Suprapubic skin (tissue), 4 donors: ENCODE measurements at regions not wholly inside any gene's neighbourhood (a gene's known extent, or its start where the extent isn't known, plus 50 kb on each side); places are given as distances from the start of the nearest gene placed in this dataset.
"Not testable (repeated sequence)": the region's sequence is repeated elsewhere in the genome, so short reads cannot be mapped to it uniquely, and the experiment has no call there.

ENCODE experiments used
- DNase-seq, 2 donors: peaks; one replicate each; pipeline ENCODE4 v3.0.0-alpha.2; 2019; ENCODE audit warnings: low spot score in 2 of 2
- H3K27ac ChIP-seq: fragments of 200-600 bp; sonication (generic); one replicate; pipeline ENCODE4 v1.5.1; 2019
- H3K27me3 ChIP-seq: fragments of 200-600 bp; sonication (generic); one replicate; pipeline ENCODE4 v1.5.1; 2019
- H3K36me3 ChIP-seq: fragments of 200-600 bp; sonication (generic); one replicate; pipeline ENCODE4 v1.5.1; 2019
- H3K4me1 ChIP-seq: fragments of 200-600 bp; sonication (generic); one replicate; pipeline ENCODE4 v1.5.1; 2019
- H3K4me3 ChIP-seq: fragments of 200-600 bp; sonication (generic); one replicate; pipeline ENCODE4 v1.5.1; 2019; ENCODE audit warnings: mild to moderate bottlenecking
- H3K9me3 ChIP-seq: fragments of 200-600 bp; sonication (generic); one replicate; pipeline ENCODE4 v1.5.1; 2019
- EP300 ChIP-seq: sonication (generic); formaldehyde crosslinking; IDR thresholded peaks from one replicate; pipeline ENCODE4 v1.6.1; 2017; ENCODE audit warnings: antibody characterized with exemption
- POLR2A ChIP-seq, 2 donors: fragments of 450-650 bp; IDR thresholded peaks; one replicate each; pipeline ENCODE4 v1.6.1; 2017; ENCODE audit warnings: antibody characterized with exemption in 2 of 2, mild to moderate bottlenecking in 2 of 2, moderate library complexity in 2 of 2
- POLR2AphosphoS5 ChIP-seq, 3 donors: sonication (generic); formaldehyde crosslinking; IDR thresholded peaks; one replicate each; pipeline ENCODE4 v1.6.1; 2017; ENCODE audit warnings: antibody characterized with exemption in 3 of 3
- WGBS: methylation state at CpG from one replicate; pipeline ENCODE4 v1.1.5; 2018; 5-methylcytosine and 5-hydroxymethylcytosine counted together
- TF ChIP-seq, protein P1 (sequence below), 2 donors: fragments of 200-600 bp in 1 of 2; fragments of 450-650 bp in 1 of 2; sonication (generic) in 1 of 2; IDR thresholded peaks; one replicate each; pipeline ENCODE4 v1.5.1; 2016 to 2019; ENCODE audit warnings: antibody characterized with exemption in 2 of 2, mild to moderate bottlenecking in 1 of 2, moderate library complexity in 1 of 2

DNA sequence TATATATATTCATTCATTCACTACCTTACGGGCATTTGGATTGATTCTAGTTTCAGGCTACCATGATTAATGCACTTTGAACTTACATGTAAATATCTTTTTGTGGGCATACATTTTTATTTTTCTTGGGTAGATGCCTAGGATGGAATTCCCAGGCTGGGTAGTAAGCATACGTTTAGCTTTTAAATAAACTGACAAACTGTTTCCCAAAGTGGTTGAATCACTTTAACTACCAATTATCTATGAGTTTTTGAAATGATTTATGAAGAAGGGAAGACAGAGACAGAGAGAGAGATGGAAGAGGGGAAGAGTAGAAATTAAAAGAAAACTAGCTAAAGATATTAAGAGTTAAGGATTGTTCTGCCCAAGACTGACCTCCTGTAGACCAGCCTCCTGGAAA lies 612.6 kb downstream of the PSAT1 start:
- Histone ChIP-seq H3K4me3 (no peak overlapping the region), H3K9me3 (no peaks in the 10 kb centered on the region), H3K27ac (no peak overlapping the region), H3K36me3 (no peaks in the 10 kb centered on the region), H3K4me1 (no peaks in the 10 kb centered on the region), H3K27me3 (no peaks in the 10 kb centered on the region)
- no peak for TF ChIP-seq POLR2AphosphoS5 (IDR thresholded peaks at IDR 0.05)
- no peak for TF ChIP-seq EP300
- TF ChIP-seq, protein P1, sequence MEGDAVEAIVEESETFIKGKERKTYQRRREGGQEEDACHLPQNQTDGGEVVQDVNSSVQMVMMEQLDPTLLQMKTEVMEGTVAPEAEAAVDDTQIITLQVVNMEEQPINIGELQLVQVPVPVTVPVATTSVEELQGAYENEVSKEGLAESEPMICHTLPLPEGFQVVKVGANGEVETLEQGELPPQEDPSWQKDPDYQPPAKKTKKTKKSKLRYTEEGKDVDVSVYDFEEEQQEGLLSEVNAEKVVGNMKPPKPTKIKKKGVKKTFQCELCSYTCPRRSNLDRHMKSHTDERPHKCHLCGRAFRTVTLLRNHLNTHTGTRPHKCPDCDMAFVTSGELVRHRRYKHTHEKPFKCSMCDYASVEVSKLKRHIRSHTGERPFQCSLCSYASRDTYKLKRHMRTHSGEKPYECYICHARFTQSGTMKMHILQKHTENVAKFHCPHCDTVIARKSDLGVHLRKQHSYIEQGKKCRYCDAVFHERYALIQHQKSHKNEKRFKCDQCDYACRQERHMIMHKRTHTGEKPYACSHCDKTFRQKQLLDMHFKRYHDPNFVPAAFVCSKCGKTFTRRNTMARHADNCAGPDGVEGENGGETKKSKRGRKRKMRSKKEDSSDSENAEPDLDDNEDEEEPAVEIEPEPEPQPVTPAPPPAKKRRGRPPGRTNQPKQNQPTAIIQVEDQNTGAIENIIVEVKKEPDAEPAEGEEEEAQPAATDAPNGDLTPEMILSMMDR (IDR thresholded peaks at IDR 0.05): no peak
- TF ChIP-seq POLR2A (IDR thresholded peaks at IDR 0.05): no peak
- no peak for DNase-seq
- WGBS: 73% methylated on average over 2 of the region's 2 CpGs

- not testable (repeated sequence) for H3K27ac ChIP-seq, H3K9me3 ChIP-seq, H3K4me1 ChIP-seq, H3K27me3 ChIP-seq, H3K4me3 ChIP-seq, DNase-seq, H3K36me3 ChIP-seq
- 100% methylated on average over 2 of the region's 2 CpGs for WGBS
Observed at GRCh38 chr9:78916884-78917283, 620.0 kb downstream of the PSAT1 start.

GRCh38 chr9:78918976-78919375 lies 622.1 kb downstream of the PSAT1 start:
- H3K36me3 ChIP-seq: no peaks in the 10 kb centered on the region
- no peak for DNase-seq
- H3K4me3 ChIP-seq: no peak overlapping the region
- H3K27me3 ChIP-seq: no peaks in the 10 kb centered on the region
- no peaks in the 10 kb centered on the region for H3K4me1 ChIP-seq
- 60% methylated on average over 3 of the region's 3 CpGs for WGBS
- H3K27ac ChIP-seq: no peak overlapping the region
- TF ChIP-seq EP300 (no peak), POLR2AphosphoS5 (IDR thresholded peaks at IDR 0.05) (no peak), POLR2A (IDR thresholded peaks at IDR 0.05) (no peak)
- TF ChIP-seq, protein P1 (IDR thresholded peaks at IDR 0.05): no peak
- H3K9me3 ChIP-seq: peaks cover 3% of the 10 kb centered on the region

GRCh38 chr9:78919701-78920100 lies 622.8 kb downstream of the PSAT1 start:
- Histone ChIP-seq H3K4me3 (no peak overlapping the region), H3K4me1 (no peaks in the 10 kb centered on the region), H3K9me3 (peaks cover 3% of the 10 kb centered on the region), H3K36me3 (no peaks in the 10 kb centered on the region), H3K27me3 (no peaks in the 10 kb centered on the region), H3K27ac (no peak overlapping the region)
- TF ChIP-seq EP300 (no peak), POLR2AphosphoS5 (IDR thresholded peaks at IDR 0.05) (no peak), POLR2A (IDR thresholded peaks at IDR 0.05) (no peak)
- TF ChIP-seq, protein P1 (IDR thresholded peaks at IDR 0.05): no peak
- no peak for DNase-seq
- WGBS: 91% methylated on average over 2 of the region's 2 CpGs

DNA sequence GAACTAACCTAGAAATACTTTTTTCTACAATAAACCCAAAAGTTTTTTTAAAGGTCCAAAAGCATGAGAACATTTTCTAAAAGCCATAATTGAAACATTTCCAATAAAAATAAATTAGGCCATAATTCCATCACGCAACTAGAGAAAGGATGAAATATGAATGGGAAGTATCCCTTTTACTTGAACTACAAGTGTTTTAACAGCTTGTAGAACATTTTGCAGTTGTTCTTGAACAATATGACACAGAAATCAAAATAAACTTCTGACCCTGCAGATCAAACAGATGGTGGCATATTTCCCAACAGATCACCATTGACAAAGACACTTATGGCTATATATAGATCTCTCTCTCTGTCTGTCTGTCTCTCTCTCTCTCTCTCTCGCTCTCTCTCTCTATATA lies 624.4 kb downstream of the PSAT1 start:
- Histone ChIP-seq H3K9me3 (peaks cover 3% of the 10 kb centered on the region), H3K27ac (no peak overlapping the region), H3K36me3 (no peaks in the 10 kb centered on the region), H3K27me3 (no peaks in the 10 kb centered on the region), H3K4me3 (no peak overlapping the region), H3K4me1 (no peaks in the 10 kb centered on the region)
- no peak for DNase-seq
- WGBS: 55% methylated on average over 2 of the region's 2 CpGs
- TF ChIP-seq POLR2AphosphoS5 (IDR thresholded peaks at IDR 0.05): no peak

DNA sequence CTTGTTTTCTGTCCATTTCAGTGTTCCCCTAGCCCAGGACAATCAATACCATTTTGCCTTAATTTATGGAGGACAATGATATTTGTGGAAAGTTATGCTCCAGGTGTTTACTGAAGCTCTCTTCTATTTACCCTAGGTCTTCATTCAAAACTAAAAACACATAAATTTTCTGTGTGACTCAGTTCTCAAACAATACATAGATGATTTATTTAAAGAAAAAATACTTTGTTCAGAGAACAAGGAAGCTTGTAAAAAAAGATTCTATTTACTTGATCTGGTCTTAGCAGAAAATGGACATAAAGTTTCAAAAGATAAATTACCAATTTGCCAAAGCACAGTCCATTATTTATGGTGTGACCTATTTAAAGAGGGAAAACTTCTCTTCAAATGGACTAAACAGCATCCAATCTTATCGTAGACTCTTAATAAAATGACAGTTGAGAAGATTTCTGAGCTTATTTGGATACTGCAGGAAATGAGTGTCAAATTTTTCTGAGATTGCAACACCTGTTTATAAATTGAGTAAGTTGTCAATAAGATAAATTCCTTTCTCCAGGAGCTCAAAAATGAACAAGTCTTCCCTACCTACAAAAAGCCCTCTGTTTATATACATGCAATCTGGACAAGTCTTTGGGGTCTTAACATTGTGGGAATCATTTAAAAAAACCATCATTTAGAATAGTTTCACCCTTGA lies 627.2 kb downstream of the PSAT1 start:
- DNase-seq: no peak
- H3K4me1 ChIP-seq: no peaks in the 10 kb centered on the region
- WGBS: 57% methylated on average over 1 of the region's 1 CpG
- H3K27ac ChIP-seq: no peak overlapping the region
- no peaks in the 10 kb centered on the region for H3K36me3 ChIP-seq
- H3K4me3 ChIP-seq: no peak overlapping the region
- H3K9me3 ChIP-seq: no peaks in the 10 kb centered on the region
- TF ChIP-seq, protein P1 (IDR thresholded peaks at IDR 0.05): no peak
- TF ChIP-seq POLR2AphosphoS5 (IDR thresholded peaks at IDR 0.05) (no peak), POLR2A (IDR thresholded peaks at IDR 0.05) (no peak), EP300 (no peak)
- H3K27me3 ChIP-seq: no peaks in the 10 kb centered on the region
